HepG2 (cell line): ENCODE measurements at regions not wholly inside any gene's neighbourhood (a gene's known extent, or its start where the extent isn't known, plus 50 kb on each side); places are given as distances from the start of the nearest gene placed in this dataset.
"Not testable (repeated sequence)": the region's sequence is repeated elsewhere in the genome, so short reads cannot be mapped to it uniquely, and the experiment has no call there.

Experiments used
- ATAC-seq: fragments of 200-7000 bp; cut with Tn5 transposase; 3 replicates; pipeline ENCODE4 v1.9.1; 2020; ENCODE audit warnings: mild to moderate bottlenecking, moderate library complexity
- BruUV-seq: library from RNA; stranded (reverse); fragments of 400-500 nt; replicated peaks from 2 replicates; lab custom pipeline; 2021; lab: Mats Ljungman, UMichigan
- CTCF ChIA-PET: fragments of 300-600 bp; formaldehyde crosslinking; extraction: SDS; loops from one replicate; lab custom pipeline; 2021; ENCODE audit warnings: low total read pairs, inconsistent platforms, low intra/inter-chr PET ratio; lab: Yijun Ruan, JAX
- POLR2A ChIA-PET: fragments of 350-600 bp; sonication (Branson Sonifier 250); formaldehyde crosslinking; loops from one replicate; lab custom pipeline; 2020; ENCODE audit warnings: antibody characterized with exemption, inconsistent platforms; lab: Yijun Ruan, JAX
- DNase-seq: peaks from one replicate; pipeline ENCODE4 v3.0.0-alpha.2; 2015; ENCODE audit warnings: low spot score
- FAIRE-seq: peaks from 3 replicates; lab custom pipeline; 2011; peaks lifted over from hg19 to GRCh38; lab: Jason Lieb, UNC
- H2AFZ ChIP-seq: one replicate; pipeline ENCODE4 v1.6.1; 2011; ENCODE audit warnings: low read length, inconsistent platforms
- H3K27ac ChIP-seq: fragments of 300-600 bp; 3 replicates; pipeline ENCODE4 v1.8.0; 2011; ENCODE audit warnings: mixed run types, mild to moderate bottlenecking, mixed read lengths, low read length, inconsistent platforms; ENCODE audit not compliant: insufficient read depth; ENCODE audit errors: extremely low read length
- H3K27me3 ChIP-seq, 2 experiments: fragments of 200-600 bp in 1 of 2; 2 replicates in 1 of 2; 3 replicates in 1 of 2; pipeline versions ENCODE4 v1.6.0 to v1.8.0; 2011; ENCODE audit warnings: low read length in 2 of 2, mild to moderate bottlenecking in 2 of 2, moderate library complexity in 2 of 2, inconsistent platforms in 1 of 2; ENCODE audit not compliant: insufficient read depth in 2 of 2, control insufficient read depth in 1 of 2
- H3K36me3 ChIP-seq, 2 experiments: fragments of 200-600 bp in 1 of 2; replicated peaks in 1 of 2; 2 replicates in 1 of 2; 3 replicates in 1 of 2; pipeline versions ENCODE4 v1.5.1 to v1.8.0; 2011; ENCODE audit warnings: low read length in 2 of 2, inconsistent platforms in 1 of 2; ENCODE audit not compliant: insufficient read depth in 2 of 2, control insufficient read depth in 1 of 2
- H3K4me1 ChIP-seq: 2 replicates; pipeline ENCODE4 v1.5.1; 2012; ENCODE audit warnings: low read length, inconsistent platforms; ENCODE audit not compliant: insufficient read depth
- H3K4me2 ChIP-seq: 2 replicates; pipeline ENCODE4 v1.6.0; 2011; ENCODE audit warnings: low read depth, low read length, inconsistent platforms
- H3K4me3 ChIP-seq, 3 experiments: fragments of 200-600 bp in 1 of 3; sonication (generic), shearing (Covaris generic) in 1 of 3; replicated peaks in 1 of 3; 2 replicates each; pipeline ENCODE4 v1.5.1; 2011 to 2016; ENCODE audit warnings: low read length in 3 of 3, inconsistent platforms in 2 of 3, low read depth in 2 of 3, mild to moderate bottlenecking in 2 of 3, control low read depth in 1 of 3, mixed read lengths in 1 of 3; ENCODE audit not compliant: insufficient read depth in 1 of 3
- H3K79me2 ChIP-seq: one replicate; pipeline ENCODE4 v1.6.1; 2011; ENCODE audit warnings: low read length, inconsistent platforms; ENCODE audit not compliant: insufficient read depth
- H3K9ac ChIP-seq: 2 replicates; pipeline ENCODE4 v1.6.0; 2011; ENCODE audit warnings: mild to moderate bottlenecking, low read depth, low read length, inconsistent platforms; ENCODE audit not compliant: insufficient read depth
- H3K9me3 ChIP-seq: 2 replicates; pipeline ENCODE4 v1.5.1; 2012; ENCODE audit warnings: mild to moderate bottlenecking, low read length
- H4K20me1 ChIP-seq: 2 replicates; pipeline ENCODE4 v1.6.0; 2011; ENCODE audit warnings: inconsistent platforms, mild to moderate bottlenecking, low read length, moderate library complexity; ENCODE audit not compliant: insufficient read depth
- ARNT2 ChIP-seq: sonication (generic); formaldehyde crosslinking; IDR thresholded peaks from 2 replicates; pipeline ENCODE4 v1.8.0; 2022; ENCODE audit warnings: mild to moderate bottlenecking, low read depth, missing genetic modification reagents, moderate library complexity
- DR1 ChIP-seq: sonication (generic); formaldehyde crosslinking; IDR thresholded peaks from 2 replicates; pipeline ENCODE4 v1.8.0; 2021; ENCODE audit warnings: mild to moderate bottlenecking, missing genetic modification reagents, inconsistent platforms
- GPBP1L1 ChIP-seq: sonication (generic); formaldehyde crosslinking; IDR thresholded peaks from 2 replicates; pipeline ENCODE4 v1.5.0; 2020; ENCODE audit warnings: mild to moderate bottlenecking, missing genetic modification reagents
- HES4 ChIP-seq: sonication (generic); formaldehyde crosslinking; IDR thresholded peaks from 2 replicates; pipeline ENCODE4 v1.9.0; 2021; ENCODE audit warnings: mild to moderate bottlenecking, missing genetic modification reagents, borderline replicate concordance
- KDM3A ChIP-seq: IDR thresholded peaks from 2 replicates; pipeline ENCODE4 v1.6.1; 2018; ENCODE audit warnings: low read depth, missing compliant biosample characterization
- NONO ChIP-seq, 2 experiments: fragments of 450-650 bp in 1 of 2; sonication (generic) in 1 of 2; formaldehyde crosslinking in 1 of 2; IDR thresholded peaks in 1 of 2; conservative IDR thresholded peaks in 1 of 2; 2 replicates each; pipeline versions ENCODE4 v1.6.1 to v1.8.0; 2017 to 2022; ENCODE audit warnings: mild to moderate bottlenecking in 1 of 2, missing genetic modification reagents in 1 of 2, moderate library complexity in 1 of 2
- PHB2 ChIP-seq: fragments of 450-650 bp; IDR thresholded peaks from 2 replicates; pipeline ENCODE4 v1.6.1; 2018; ENCODE audit not compliant: partially characterized antibody
- TFDP2 ChIP-seq: sonication (generic); formaldehyde crosslinking; IDR thresholded peaks from 2 replicates; pipeline ENCODE4 v1.4.0; 2020; ENCODE audit warnings: missing genetic modification reagents
- ZBTB46 ChIP-seq: sonication (generic); formaldehyde crosslinking; IDR thresholded peaks from 2 replicates; pipeline ENCODE4 v1.4.0; 2020; ENCODE audit warnings: mild to moderate bottlenecking, missing genetic modification reagents, borderline replicate concordance
- ZKSCAN1 ChIP-seq: fragments of 150-350 bp; IDR thresholded peaks from 2 replicates; pipeline ENCODE4 v1.6.1; 2014; ENCODE audit warnings: low read length
- WGBS: methylation state at CpG from one replicate; pipeline ENCODE4 v1.1.6; 2017; ENCODE audit warnings: low lambda C conversion rate; 5-methylcytosine and 5-hydroxymethylcytosine counted together
- in situ Hi-C: cut with HindIII; loops from 2 replicates; pipeline ENCODE4 v1.10.0; 2017; ENCODE audit warnings: low pct_unique_long_range_greater_than_20kb; ENCODE audit not compliant: extremely low pct_ligation_motif_present
- intact Hi-C: fragments of 100-400 bp; cut with micrococcal nuclease; formaldehyde crosslinking; loops from one replicate; pipeline ENCODE4 v1.10.0; 2022; ENCODE audit not compliant: unreplicated experiment

GRCh38 chr1:121569428-121569827 lies 384.7 kb downstream of the SRGAP2C start:
- DNase-seq (no peak), FAIRE-seq (no peak), ATAC-seq (no peak)
- TF ChIP-seq ARNT2 (no peak), KDM3A (no peak), TFDP2 (CRISPR knock-in tag) (no peak), ZBTB46 (CRISPR knock-in tag) (no peak), HES4 (CRISPR knock-in tag) (no peak), GPBP1L1 (CRISPR knock-in tag) (no peak), DR1 (CRISPR knock-in tag) (no peak), ZKSCAN1 (no peak), PHB2 (no peak), NONO (IDR thresholded peaks at IDR 0.05) (no peak), NONO (CRISPR knock-in tag; conservative IDR thresholded peaks at IDR 0.05) (no peak)
- Histone ChIP-seq H3K4me2 (no peak overlapping the region), H3K9ac (no peak overlapping the region), H3K9me3 (no peaks in the 10 kb centered on the region), H3K79me2 (no peaks in the 10 kb centered on the region), H3K4me1 (no peaks in the 10 kb centered on the region), H3K4me3 (no peak overlapping the region), H3K27ac (no peak overlapping the region), H4K20me1 (no peaks in the 10 kb centered on the region), H3K27me3 (no peaks in the 10 kb centered on the region), H2AFZ (no peak overlapping the region), H3K36me3 (no peaks in the 10 kb centered on the region)
- no TSS peak for BruUV-seq
- CTCF ChIA-PET = no interaction called here
- POLR2A ChIA-PET = no interaction called here
- 96% methylated on average over 1 of the region's 1 CpG for WGBS
- in situ Hi-C loops (no loop called here), intact Hi-C loops (no loop called here)

GRCh38 chr1:121573881-121574504 lies 389.2 kb downstream of the SRGAP2C start:
- FAIRE-seq, H3K4me3 ChIP-seq, H3K27ac ChIP-seq, H3K4me2 ChIP-seq, H3K4me1 ChIP-seq, ATAC-seq, intact Hi-C loops, in situ Hi-C loops, H3K9ac ChIP-seq, POLR2A ChIA-PET, H3K27me3 ChIP-seq, H3K36me3 ChIP-seq, DNase-seq, CTCF ChIA-PET, H4K20me1 ChIP-seq, BruUV-seq, H2AFZ ChIP-seq, H3K9me3 ChIP-seq, H3K79me2 ChIP-seq: not testable (repeated sequence)
- over 99% methylated on average over 11 of the region's 11 CpGs for WGBS
